GM10266 (cell line): ENCODE measurements at regions not wholly inside any gene's neighbourhood (a gene's known extent, or its start where the extent isn't known, plus 50 kb on each side); places are given as distances from the start of the nearest gene placed in this dataset.
A peak's percentile ranks its signal among the peaks of the same experiment; 100 is the strongest.

Experiments used
- DNase-seq: peaks from one replicate; pipeline ENCODE4 v3.0.0; 2012; ENCODE audit errors: extremely low spot score
- CTCF ChIP-seq: IDR thresholded peaks from 2 replicates; pipeline ENCODE4 v1.5.1; 2012; ENCODE audit warnings: mild to moderate bottlenecking, low read depth; ENCODE audit not compliant: control insufficient read depth, insufficient read depth; ENCODE audit errors: missing control alignments

GRCh38 chr2:107694667-107695066 is 132.0 kb upstream of the RGPD4 start:
- no peak for TF ChIP-seq CTCF
- DNase-seq: no peak

GRCh38 chr2:107697385-107697784 is 129.3 kb upstream of the RGPD4 start:
- TF ChIP-seq CTCF: no peak
- DNase-seq: no peak

GRCh38 chr2:107698861-107699260 is 127.8 kb upstream of the RGPD4 start:
- no peak for DNase-seq
- TF ChIP-seq CTCF: no peak

- no peak for DNase-seq
- TF ChIP-seq CTCF: no peak
Measured at GRCh38 chr2:107700073-107700472, 126.6 kb upstream of the RGPD4 start.

GRCh38 chr2:107711941-107712340 is 114.8 kb upstream of the RGPD4 start:
- no peak for DNase-seq
- TF ChIP-seq CTCF: no peak

GRCh38 chr2:107712857-107713256 is 113.8 kb upstream of the RGPD4 start:
- no peak for TF ChIP-seq CTCF
- DNase-seq: peak; percentile 11

GRCh38 chr2:107717661-107718060 is 109.0 kb upstream of the RGPD4 start:
- TF ChIP-seq CTCF: no peak
- no peak for DNase-seq
